ENCODE measurements at regions not wholly inside any gene's neighbourhood (a gene's known extent, or its start where the extent isn't known, plus 50 kb on each side); places are given as distances from the start of the nearest gene placed in this dataset.

DNA sequence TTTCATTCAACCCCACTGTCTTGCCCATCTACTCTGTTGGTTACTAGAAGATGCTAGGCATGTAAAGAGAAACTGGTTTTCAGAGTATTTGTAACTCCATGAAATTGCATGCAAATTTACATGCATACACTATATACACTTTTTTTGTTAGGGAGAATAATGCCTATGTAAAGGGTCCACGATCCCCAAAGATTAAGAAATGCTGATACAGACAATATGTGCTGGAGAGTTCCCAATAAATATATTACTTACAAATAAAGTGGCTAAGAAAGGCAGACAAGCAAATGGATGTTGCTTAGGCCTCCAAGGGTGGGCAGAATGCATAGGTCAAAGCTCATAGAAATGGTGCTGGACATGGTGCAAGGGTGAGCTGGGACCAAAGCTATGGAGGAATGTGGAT is 109.6 kb upstream of the NHSL1 start:
- no peak for DNase-seq (ENCODE audit: low spot score)

DNA sequence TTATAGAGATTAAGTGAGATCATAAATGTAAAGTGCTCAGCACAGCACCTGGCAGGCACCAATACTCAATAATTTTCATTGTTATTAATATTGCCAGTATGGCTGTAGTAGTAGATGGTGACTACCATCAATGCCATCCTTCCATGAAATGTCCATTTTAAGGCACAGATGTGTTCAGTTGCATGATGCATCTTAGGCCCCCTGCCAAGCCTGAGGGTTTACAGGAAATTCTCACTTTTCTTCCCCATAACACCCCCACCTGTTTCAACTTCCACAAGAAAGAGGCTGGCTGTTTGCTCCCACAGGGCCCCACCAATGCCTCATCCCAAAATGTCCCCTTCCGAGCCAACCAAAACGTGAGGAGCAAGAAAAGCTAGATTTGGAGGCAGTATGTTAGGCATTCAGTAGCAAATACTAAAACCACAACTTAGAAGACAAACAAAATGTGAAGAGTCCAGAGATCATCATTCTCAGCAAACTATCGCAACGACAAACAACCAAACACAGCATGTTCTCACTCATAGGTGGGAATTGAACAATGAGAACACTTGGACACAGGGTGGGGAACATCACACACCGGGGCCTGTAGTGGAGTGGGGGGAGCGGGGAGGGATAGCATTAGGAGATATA is 110.6 kb upstream of the NHSL1 start:
- DNase-seq (ENCODE audit: low spot score): no peak

DNA sequence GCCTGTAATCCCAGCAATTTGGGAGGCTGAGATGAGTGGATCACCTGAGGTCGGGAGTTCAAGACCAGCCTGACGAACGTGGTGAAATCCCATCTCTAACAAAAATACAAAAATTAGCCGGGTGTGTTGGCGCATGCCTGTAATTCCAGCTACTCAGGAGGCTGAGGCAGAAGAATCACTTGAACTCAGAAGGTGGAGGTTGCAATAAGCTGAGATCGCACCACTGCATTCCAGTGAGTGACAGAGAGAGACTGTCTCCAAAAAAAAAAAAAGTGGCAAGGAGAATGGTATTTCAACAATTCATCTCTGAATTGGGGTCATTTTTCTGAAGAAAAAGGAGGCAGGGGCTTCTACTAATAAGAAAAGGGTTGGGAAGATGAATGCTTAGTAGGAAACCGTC is 111.5 kb upstream of the NHSL1 start:
- DNase-seq (ENCODE audit: low spot score): no peak

DNA sequence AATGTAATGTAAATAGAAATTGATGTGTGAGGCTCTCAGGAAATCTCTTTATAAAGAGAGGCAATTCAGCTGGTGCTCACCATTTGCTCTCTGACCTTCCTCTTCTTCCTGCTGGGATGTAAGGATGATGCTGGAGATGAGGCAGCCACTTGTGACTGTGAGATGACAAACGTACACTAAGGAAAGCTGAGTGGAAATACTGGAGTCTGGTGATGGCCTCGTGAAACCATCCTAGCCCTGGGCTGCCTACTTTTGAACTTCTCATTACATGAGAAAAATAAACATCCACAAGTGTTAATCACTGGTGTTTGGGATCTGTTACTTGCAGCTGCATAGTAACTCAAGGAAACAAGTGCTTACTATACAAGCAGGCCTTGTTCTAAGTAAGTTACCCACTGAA is 114.9 kb upstream of the NHSL1 start:
- DNase-seq (ENCODE audit: low spot score): no peak

DNA sequence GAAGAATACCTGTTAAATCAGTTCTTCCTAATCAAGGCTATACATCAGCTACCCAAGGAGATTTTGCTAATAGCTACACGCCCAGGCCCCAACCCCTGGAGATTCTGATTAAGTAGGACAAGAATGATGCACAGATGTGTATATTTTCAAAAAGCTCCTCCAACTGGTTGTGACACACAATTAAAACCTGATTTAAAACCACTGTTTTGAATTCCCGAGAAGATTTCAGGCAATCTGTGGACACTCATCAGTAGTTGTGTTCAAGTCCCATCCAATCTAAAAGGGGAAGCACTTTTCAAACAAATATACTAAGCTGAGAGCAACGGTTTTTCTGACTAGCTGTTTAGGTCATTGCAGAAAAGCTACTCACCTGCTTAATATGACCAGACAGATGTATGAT is 118.9 kb upstream of the NHSL1 start:
- no peak for DNase-seq (ENCODE audit: low spot score)

DNA sequence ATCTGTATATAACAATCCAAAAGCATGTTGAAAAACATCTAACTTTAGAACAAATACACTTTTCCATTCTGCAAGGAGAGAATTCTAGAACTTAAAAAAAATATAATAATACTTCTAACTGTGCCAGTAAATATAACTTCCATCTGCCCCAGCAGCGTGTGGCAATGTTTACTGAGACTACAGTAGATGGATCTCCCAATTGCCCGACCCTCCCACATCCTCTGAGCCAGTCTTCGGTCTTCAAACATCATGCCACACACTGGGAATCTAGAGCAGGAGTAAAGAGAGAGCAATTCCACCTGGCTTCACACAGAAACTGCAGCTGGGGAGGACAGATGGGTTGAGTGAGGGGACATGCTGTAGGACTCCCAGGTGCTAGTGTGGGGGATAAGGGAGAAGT is 121.3 kb upstream of the NHSL1 start:
- DNase-seq (ENCODE audit: low spot score): no peak

DNA sequence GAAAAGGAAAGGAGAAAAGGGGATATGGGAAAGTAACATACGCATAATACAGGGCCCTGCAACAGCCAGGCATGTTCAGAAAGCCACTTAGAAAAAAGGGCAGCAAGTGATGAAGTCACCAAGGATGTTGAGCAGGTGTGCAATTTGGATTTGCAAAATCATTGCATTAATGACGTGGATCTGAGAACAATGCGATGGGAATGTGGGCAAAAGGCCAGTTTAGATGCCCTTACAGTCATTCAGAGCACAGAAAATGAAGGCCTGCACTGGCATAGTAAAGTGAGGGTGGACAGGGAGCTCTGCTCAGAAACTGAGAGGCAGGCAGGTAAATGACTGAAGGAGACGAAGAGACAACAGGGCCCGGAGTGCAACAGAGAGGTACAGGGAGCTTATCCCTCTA is 123.7 kb upstream of the NHSL1 start:
- no peak for DNase-seq (ENCODE audit: low spot score)

DNA sequence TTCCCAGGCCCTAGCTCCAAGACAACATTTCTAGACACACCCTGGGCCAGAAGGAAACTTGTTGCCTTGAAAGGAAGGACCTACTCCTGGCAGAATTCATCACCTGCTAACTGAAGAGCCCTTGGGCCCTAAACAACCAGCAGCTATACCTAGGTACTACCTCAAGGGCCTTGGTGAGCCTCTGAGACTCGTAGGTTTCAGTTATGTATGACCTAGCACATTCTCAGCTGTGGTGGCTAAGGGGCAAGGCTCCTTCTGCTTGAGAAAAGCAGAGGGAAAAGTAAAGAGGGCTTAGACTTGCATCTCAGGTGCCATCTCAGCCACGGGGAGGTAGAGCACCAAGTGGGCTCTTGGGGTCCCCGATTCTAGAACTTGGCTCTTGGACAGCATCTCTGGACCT is 132.3 kb upstream of the NHSL1 start:
- no peak for DNase-seq (ENCODE audit: low spot score)

DNA sequence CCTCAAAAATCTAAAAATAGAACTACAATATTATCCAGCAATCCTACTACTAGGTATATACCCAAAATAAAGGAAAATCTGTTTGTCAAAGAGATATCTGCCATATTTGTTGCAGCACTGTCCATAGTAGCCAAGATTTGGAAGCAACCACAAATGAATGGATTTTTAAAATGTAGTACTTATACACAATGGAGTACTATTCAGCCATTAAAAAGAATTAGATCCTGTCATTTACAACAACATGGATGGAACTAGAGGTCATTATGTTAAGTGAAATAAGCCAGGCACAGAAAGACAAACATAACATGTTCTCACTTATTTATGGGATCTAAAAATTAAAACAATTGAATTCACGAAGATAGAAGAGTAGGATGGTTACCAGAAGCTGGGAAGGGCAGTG is 135.7 kb upstream of the CCDC28A start:
- no peak for DNase-seq (ENCODE audit: low spot score)

DNA sequence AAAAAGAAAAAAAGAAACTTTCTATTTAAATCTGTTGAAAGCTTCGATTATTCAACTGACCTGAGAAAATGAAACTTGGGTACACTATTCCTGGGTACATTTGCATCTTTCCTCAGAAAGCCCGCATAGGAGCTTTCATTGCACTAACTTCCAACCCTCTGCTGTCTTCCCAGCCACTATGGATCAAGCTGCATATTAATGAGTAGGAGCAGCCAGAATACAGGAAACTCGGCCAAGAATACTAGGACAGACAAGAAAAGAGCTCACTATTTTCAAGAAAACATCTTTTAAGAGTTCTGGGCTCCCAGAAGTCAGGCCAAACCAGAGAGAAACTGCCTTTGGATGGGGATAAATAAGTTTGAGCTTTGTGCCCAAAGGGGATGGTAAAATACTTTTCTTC is 135.0 kb upstream of the CCDC28A start:
- no peak for DNase-seq (ENCODE audit: low spot score)

DNA sequence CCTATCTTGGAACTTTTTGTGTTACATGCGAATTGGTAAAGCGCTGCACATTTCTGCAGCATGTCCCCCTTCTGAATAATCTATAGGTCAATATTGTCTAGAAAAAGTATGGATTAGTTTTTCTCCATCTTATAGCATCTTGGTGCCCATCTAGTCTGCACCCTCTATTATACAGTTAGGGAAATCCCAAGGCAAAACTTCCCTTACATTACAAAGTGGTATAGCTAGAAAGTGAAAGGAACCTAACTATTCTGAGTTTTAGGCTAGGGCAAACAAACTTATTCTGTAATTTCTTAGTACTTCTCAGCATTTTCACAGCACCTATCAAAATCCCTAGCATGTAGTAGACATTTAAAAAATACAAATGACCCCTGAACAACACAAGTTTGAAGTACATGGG is 133.5 kb upstream of the CCDC28A start:
- no peak for DNase-seq (ENCODE audit: low spot score)

DNA sequence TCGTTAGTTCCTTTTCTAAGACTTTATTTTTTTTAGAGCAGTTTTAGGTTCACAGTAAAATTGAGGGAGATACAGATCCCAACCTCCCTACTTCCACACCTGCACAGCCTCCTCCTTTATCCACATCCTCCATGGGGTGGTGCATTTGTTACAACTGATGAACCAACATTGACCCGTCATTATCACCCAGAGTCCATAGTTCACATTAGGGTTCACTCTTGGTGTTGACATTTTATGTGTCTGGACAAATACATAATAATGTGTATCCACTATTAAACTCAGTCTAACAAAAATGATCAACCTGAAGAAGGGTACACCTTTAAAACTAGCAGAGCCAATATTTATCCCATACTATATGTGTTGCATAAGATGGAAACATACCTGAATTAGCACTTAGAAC is 130.4 kb upstream of the CCDC28A start:
- DNase-seq (ENCODE audit: low spot score): no peak

DNA sequence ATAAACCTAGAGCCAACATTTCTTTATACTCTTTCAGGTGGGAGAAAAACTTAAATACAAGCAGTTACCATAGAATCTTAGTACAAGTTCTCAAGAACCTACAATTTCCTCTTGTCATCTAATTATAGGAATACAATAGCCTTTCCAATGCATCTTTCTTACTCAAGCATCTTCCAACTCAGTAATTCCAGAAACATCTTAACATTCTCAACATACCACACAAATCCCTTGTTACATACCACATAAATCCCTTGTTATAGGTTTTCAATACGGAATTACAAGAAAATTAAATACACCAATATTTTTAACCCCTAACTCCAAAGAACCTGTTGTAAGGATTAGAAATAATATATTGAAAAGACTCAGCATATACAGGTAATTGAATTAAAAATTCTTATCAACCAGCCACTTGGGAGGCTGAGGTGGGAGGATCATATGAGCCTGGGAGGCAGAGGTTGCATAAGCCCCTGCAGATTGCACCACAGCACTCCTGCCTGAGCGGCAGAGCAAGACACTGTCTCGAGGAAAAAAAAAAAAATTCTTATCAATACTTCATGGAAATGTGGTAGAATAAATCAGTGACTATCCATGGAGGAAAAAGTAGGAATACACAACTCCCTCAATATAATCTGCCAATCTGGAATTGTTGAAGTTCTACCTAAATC is 127.5 kb upstream of the CCDC28A start:
- DNase-seq (ENCODE audit: low spot score): no peak

DNA sequence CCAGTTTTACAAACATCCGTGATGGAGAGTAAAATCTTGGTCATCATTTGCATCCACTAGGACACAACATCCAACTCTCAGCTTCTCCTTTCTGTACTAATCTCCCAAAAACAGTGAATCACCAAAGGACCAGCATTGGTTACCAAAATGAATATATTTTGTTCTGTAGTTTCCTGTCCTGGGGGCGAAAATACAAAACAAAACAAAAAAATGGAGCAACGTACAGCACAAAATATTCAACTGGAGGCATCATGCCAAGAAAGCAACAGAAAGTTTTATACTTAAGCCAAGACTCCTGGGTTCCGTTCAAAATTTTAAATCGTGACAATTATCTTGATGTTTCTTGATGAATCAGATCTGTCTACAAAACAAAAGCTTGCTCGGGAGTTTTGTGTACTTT is 126.6 kb upstream of the CCDC28A start:
- DNase-seq (ENCODE audit: low spot score): no peak

DNA sequence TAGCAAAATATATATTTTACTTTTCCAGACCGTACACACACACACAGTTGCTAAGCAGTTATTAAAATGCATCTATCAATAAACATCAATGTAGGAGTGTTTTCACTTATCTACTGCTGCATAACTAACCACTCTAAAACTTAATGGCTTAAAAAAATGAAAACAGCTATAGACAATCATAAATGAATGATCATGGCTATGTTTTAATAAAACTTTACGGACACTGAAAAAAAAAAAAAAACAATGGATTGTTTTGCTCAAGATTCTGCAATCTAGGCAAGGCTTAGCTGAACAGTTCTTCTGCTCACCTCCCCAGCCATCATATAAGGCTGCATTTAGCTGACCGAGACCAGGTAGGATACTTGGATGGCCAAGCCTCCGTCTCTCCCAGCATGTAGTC is 125.4 kb upstream of the CCDC28A start:
- no peak for DNase-seq (ENCODE audit: low spot score)

DNA sequence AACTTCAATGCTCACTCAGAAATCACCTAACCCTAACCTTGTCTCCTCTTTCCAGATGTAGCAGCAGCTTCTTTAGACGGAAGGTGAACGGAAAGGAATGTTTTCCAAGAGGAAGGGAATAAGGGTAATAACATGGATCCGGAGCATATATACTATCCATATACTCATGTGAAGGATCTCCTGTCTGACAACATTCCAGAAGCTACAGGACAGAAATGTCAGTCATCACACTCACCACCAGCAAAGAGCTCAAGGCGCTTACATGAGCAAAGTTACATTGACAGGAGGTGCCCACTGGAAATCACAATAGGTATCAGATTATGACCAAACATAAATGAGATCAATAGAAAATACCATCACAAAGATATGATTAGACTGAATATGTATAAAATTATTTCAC is 122.1 kb upstream of the CCDC28A start:
- no peak for DNase-seq (ENCODE audit: low spot score)

DNA sequence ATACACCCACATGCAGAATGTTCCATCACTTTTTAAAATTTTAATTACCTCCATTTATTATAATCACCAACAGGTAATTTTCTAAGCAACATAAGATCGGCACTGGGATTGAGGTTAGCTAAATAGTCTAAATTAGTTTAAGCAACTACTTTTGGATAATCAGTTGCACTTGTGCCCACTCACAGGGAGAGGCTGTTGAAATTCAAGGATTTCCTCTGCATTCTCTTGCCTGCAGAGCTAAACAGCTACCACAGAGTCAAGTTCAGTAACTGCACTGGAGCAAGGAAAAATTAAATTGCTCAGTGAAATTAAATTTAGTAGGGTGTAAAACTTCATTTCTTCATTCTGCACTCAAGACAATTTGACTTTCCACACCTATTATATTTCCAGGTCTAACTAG is 120.7 kb upstream of the CCDC28A start:
- DNase-seq (ENCODE audit: low spot score): no peak

DNA sequence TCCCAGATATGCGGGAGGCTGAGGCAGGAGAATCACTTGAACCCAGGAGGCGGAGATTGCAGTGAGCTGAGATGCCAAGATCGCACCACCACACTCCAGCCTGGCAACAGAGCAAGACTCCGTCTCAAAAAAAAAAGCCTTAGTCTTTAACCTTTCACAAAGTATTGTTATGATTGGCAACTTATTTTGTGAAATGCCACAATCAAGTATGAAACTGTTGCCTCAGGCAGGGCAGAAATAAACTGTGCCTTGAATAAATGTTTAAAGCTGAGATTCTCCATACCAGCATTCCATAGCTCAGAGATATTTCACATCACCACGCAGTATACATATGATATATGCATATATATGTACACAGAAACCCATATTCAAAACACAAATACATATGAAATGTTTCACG is 120.1 kb upstream of the CCDC28A start:
- no peak for DNase-seq (ENCODE audit: low spot score)

DNA sequence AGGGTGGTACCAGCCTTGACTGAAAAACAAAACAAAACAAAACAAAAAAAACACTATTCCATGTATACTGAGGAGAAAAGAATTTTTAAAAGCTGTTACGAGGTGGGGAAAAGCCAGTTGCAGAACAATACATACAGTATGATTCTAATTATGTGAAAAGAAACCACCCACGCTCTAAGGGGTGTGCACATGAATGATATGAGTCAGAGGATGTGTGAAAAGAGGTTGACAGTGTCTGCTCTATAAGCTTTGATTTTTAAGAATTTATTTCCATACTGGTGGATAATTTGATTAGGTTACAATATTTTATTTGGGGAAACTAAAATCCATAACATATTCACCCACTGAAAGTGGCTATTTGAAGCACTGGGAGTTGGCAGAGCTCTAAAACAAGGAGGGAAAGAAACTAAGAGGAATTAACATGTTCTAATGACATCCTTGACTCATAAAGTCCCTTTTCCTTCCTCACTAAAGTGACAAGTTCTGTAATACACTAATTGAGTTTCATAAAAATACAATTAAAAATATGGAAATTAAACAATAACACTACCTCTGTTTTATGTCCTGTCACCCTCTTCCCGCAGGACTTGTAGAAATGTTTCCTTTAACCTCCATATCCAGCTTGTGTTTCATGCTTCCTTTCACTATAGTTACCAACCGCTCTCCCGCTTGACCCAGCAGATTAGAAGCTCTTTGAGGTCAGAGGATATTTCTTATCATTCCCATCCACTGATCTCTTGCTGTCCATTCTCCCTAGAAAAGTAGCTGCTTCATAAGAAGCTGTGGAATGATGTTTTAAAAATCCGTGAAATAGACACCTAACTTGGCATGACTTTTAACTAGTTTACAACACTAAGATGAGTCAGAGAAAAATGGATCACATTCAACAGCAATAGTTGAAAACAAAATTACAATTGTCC is 118.6 kb upstream of the CCDC28A start:
- DNase-seq (ENCODE audit: low spot score): no peak

DNA sequence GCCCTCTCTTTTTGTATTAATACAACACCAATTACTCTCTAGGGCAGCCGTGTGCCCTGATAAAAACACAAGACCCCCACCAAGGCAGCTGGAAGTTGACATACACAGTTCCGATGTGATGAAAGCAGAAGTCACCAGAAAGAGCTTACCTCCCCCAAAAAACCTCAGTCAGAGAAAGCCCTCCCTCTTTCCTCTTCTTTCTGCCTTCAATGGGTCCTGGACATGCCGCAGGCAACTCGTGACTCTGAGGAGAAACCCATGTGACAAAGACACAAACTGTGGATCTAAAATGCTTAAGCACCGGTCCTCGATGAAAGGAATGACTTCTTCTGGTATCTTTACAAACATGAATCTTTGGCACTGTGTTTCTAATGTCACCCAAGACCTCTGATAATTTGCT is 117.7 kb upstream of the CCDC28A start:
- no peak for DNase-seq (ENCODE audit: low spot score)

DNA sequence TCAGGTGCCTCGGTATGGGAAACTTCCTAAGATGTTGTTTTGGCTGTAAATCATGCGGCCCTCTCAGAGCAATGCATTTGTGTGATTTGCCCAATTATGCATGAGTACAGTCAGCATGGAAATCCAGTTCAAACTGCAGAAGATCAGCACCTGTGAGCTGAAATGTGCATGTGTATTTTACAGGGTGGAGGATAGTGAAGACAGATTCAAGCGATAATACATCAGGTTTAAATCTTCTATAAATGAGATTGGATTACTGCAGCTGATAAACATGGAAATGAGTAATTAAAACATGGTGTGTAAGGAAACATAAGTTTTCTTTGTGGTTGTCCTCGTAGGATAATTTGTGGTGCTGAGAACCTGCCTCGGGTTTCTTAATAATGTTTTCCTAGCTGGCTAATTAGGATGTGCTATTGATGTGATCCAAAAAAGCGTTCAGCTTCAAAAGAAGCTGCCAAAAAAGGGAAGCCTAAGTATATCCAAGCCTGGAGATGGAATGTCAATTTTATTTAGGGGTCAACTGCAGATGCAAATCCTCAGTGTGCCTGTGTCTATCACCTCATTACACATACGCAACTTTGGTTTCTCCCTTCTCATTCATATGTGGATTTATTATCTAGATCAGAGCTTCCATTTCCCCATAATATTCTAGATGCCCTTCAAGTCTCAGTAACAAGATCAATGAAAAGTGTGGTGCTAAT is 117.1 kb upstream of the CCDC28A start:
- no peak for DNase-seq (ENCODE audit: low spot score)

DNA sequence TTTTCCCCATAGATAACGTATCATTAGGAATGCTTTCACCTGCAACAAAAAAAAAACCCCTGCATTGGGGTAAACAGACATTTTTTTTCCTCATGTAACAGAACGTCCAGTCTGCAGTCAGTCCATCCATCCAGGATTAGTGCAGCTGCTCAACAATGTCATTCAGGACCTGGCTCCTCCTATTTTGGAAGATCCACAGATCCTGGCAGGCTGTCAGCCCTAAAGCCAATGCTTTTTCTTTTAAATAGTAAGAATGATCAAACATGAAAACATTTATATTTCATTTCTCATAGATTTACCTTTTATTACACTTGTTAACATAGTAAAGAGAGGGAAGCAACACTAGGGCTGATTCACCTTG is 116.5 kb upstream of the CCDC28A start:
- no peak for DNase-seq (ENCODE audit: low spot score)

DNA sequence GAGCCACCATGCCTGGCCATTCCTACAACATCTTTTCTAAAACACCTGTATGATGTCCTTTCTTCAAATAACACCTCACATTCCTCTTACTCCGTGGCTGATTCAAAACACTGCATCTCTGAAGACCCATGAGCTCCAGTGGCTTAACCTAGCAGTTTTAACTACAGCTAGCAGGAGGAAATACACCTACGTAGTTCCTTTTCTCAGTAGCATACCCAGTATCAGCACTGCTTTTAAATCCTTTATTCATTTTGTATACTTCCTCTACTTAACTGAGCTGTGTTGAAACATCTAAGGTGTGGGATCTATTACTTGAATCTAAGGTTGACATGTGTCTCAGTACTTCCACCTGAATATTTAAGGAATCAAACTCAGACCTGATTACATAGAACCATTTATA is 113.6 kb upstream of the CCDC28A start:
- DNase-seq (ENCODE audit: low spot score): no peak
